ENCODE measurements at regions not wholly inside any gene's neighbourhood (a gene's known extent, or its start where the extent isn't known, plus 50 kb on each side); places are given as distances from the start of the nearest gene placed in this dataset.

- peak; percentile 31 to 36 (median 35) for TF ChIP-seq CTCF (IDR thresholded peaks at IDR 0.05)
- TF ChIP-seq POLR2A (IDR thresholded peaks at IDR 0.05): no peak
Measured at GRCh38 chr2:58571181-58571852, 330.2 kb upstream of the FANCL start.
